ENCODE measurements at regions not wholly inside any gene's neighbourhood (a gene's known extent, or its start where the extent isn't known, plus 50 kb on each side); places are given as distances from the start of the nearest gene placed in this dataset.

GRCh38 chr5:155418960-155419579 lies 405.5 kb downstream of the KIF4B start:
- no peak for DNase-seq

GRCh38 chr5:155430192-155430591 lies 416.6 kb downstream of the KIF4B start:
- peak in 1 of 3 donors; percentile 1 for DNase-seq

- DNase-seq, result no peak
These were observed 420.7 kb downstream of the KIF4B start for GRCh38 chr5:155434267-155434666.

- peak; percentile 20 to 32 (median 20) for DNase-seq
These were observed 421.1 kb downstream of the KIF4B start for GRCh38 chr5:155434681-155435080.

- no peak for DNase-seq
These were observed 428.3 kb downstream of the KIF4B start for GRCh38 chr5:155441849-155442248.

GRCh38 chr5:155451106-155451505 lies 437.6 kb downstream of the KIF4B start:
- DNase-seq, result no peak

- DNase-seq, result no peak
These were observed 442.4 kb downstream of the KIF4B start for GRCh38 chr5:155455791-155456514.

- no peak for DNase-seq
These were observed 446.4 kb downstream of the KIF4B start for GRCh38 chr5:155459889-155460500.

GRCh38 chr5:155460501-155460931 lies 447.0 kb downstream of the KIF4B start:
- DNase-seq, result no peak

- no peak for DNase-seq
These were observed 447.7 kb downstream of the KIF4B start for GRCh38 chr5:155461304-155461703.

GRCh38 chr5:155466851-155467250 lies 453.3 kb downstream of the KIF4B start:
- DNase-seq, result no peak

- no peak for DNase-seq
These were observed 457.5 kb downstream of the KIF4B start for GRCh38 chr5:155471027-155471426.

GRCh38 chr5:155472780-155473179 lies 459.2 kb downstream of the KIF4B start:
- DNase-seq, result no peak

- no peak for DNase-seq
These were observed 461.8 kb downstream of the KIF4B start for GRCh38 chr5:155475318-155475717.

- no peak for DNase-seq
These were observed 467.2 kb downstream of the KIF4B start for GRCh38 chr5:155480731-155481131.

GRCh38 chr5:155481182-155481581 lies 467.6 kb downstream of the KIF4B start:
- no peak for DNase-seq

- no peak for DNase-seq
These were observed 468.9 kb downstream of the KIF4B start for GRCh38 chr5:155482428-155482827.

- DNase-seq, result no peak
These were observed 471.8 kb downstream of the KIF4B start for GRCh38 chr5:155485386-155485785.

GRCh38 chr5:155489949-155490348 lies 476.4 kb downstream of the KIF4B start:
- DNase-seq, result no peak

- DNase-seq, result no peak
These were observed 478.6 kb downstream of the KIF4B start for GRCh38 chr5:155492191-155492590.

GRCh38 chr5:155504606-155505005 lies 491.1 kb downstream of the KIF4B start:
- no peak for DNase-seq

GRCh38 chr5:155507363-155507762 lies 493.8 kb downstream of the KIF4B start:
- no peak for DNase-seq

- DNase-seq, result no peak
These were observed 495.1 kb downstream of the KIF4B start for GRCh38 chr5:155508673-155509072.

- no peak for DNase-seq
These were observed 498.8 kb downstream of the KIF4B start for GRCh38 chr5:155512329-155512728.
